Spinal cord (tissue), 9 donors: ENCODE measurements at regions not wholly inside any gene's neighbourhood (a gene's known extent, or its start where the extent isn't known, plus 50 kb on each side); places are given as distances from the start of the nearest gene placed in this dataset.
A peak's percentile ranks its signal among the peaks of the same experiment; 100 is the strongest.
"Not testable (repeated sequence)": the region's sequence is repeated elsewhere in the genome, so short reads cannot be mapped to it uniquely, and the experiment has no call there.

Source experiments
- DNase-seq, 6 donors: peaks; one replicate each; pipeline versions ENCODE4 v3.0.0 to v3.0.0-alpha.2; 2013 to 2015; ENCODE audit warnings: low spot score in 6 of 6, low read depth in 4 of 6
- H3K27ac ChIP-seq: one replicate; pipeline ENCODE4 v1.5.1; 2013; ENCODE audit warnings: low read depth, low read length, control low read depth
- H3K27me3 ChIP-seq: one replicate; pipeline ENCODE4 v1.6.1; 2013; ENCODE audit warnings: low read length; ENCODE audit not compliant: control insufficient read depth, insufficient read depth
- H3K36me3 ChIP-seq: one replicate; pipeline ENCODE4 v1.6.1; 2013; ENCODE audit warnings: low read length; ENCODE audit not compliant: control insufficient read depth, insufficient read depth
- H3K4me1 ChIP-seq: one replicate; pipeline ENCODE4 v1.6.1; 2013; ENCODE audit warnings: low read length; ENCODE audit not compliant: control insufficient read depth, insufficient read depth
- H3K4me3 ChIP-seq: one replicate; pipeline ENCODE4 v1.5.1; 2013; ENCODE audit warnings: low read depth, low read length, control low read depth
- H3K9me3 ChIP-seq: one replicate; pipeline ENCODE4 v1.6.1; 2013; ENCODE audit warnings: low read length; ENCODE audit not compliant: control insufficient read depth, insufficient read depth
- WGBS: methylation state at CpG from one replicate; pipeline ENCODE4 v1.1.5; 2013; ENCODE audit warnings: missing lambda C conversion rate; ENCODE audit not compliant: insufficient coverage; 5-methylcytosine and 5-hydroxymethylcytosine counted together
- donor health status: healthy.

DNA sequence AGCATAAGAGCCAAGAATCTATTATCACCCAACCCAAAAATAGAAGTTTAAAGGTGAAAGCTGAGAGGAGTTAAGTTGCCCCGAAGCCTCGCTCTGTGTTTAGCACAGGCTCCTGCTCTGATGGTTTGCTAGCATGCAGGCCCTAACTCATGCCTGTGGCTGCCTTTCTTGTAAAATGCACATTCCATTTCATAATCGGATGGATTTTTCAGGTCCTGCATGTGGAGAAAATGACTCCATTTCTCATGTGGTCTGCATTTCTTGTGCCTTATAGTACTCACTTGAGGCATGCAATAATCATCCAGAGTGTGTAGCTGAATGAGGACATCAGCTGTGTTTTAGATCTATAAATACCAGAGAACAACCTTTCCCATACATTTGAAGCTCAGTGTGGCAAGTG, 381.8 kb downstream of the CPS1 start:
- no peaks in the 10 kb centered on the region for H3K9me3 ChIP-seq
- WGBS, result 88% methylated on average over 2 of the region's 3 CpGs
- H3K4me3 ChIP-seq, result no peak overlapping the region
- peak in 1 of 6 donors; percentile 84 for DNase-seq
- H3K36me3 ChIP-seq, result no peaks in the 10 kb centered on the region
- no peak overlapping the region for H3K27ac ChIP-seq
- H3K4me1 ChIP-seq, result no peaks in the 10 kb centered on the region
- no peaks in the 10 kb centered on the region for H3K27me3 ChIP-seq

GRCh38 chr2:210946395-210946794, 390.0 kb downstream of the CPS1 start:
- Histone ChIP-seq H3K36me3 (no peaks in the 10 kb centered on the region), H3K27ac (no peak overlapping the region), H3K9me3 (peaks cover 1% of the 10 kb centered on the region), H3K4me3 (no peak overlapping the region), H3K27me3 (no peaks in the 10 kb centered on the region), H3K4me1 (no peaks in the 10 kb centered on the region)
- no CpG with 5 or more reads among the region's 2 CpGs for WGBS
- DNase-seq, result peak in 1 of 6 donors; percentile 4

DNA sequence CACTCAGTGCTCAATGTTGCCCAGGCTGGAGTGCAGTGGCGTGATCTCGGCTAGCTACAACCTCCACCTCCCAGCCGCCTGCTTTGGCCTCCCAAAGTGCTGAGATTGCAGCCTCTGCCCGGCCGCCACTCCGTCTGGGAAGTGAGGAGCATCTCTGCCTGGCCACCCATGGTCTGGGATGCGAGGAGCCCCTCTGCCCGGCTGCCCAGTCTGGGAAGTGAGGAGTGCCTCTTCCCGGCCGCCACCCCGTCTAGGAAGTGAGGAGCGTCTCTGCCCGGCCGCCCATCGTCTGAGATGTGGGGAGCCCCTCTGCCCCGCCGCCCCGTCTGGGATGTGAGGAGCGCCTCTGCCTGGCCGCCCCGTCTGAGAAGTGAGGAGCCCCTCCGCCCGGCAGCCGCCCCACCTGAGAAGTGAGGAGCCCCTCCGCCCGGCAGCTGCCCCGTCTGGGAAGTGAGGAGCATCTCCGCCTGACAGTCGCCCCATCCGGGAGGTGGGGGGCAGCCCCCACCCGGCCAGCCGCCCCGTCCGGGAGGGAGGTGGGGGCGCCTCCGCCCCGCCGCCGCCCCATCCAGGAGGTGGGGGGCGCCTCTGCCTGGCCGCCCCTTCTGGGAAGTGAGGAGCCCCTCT, 394.1 kb downstream of the CPS1 start:
- not testable (repeated sequence) for H3K36me3 ChIP-seq, H3K27ac ChIP-seq, H3K9me3 ChIP-seq, H3K27me3 ChIP-seq, H3K4me3 ChIP-seq, DNase-seq, H3K4me1 ChIP-seq
- 97% methylated on average over 24 of the region's 41 CpGs for WGBS

DNA sequence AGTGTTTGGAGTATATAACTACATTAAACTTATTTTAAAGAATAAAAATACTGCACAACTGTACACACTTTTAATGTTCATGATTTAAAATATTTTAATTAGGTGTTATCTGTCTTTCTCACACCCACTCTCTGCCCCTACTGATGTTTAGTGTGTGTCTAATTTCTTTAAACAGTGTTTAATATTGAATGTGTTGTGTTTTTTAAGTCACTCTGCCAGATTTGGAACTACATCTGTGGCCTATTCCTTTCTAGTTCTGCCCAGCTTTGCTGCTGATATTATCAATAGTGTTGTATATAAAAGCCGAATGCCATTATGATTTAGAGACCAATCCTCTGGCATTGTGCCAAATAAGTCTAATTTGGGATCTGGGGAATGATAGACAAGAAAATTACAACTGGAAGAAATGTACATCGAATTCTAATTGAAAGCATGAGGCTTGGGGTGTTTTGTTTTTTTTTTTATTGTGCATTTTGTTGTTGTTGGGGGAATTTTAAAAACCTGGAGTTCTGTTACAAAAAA, 398.0 kb downstream of the CPS1 start:
- no peaks in the 10 kb centered on the region for H3K4me1 ChIP-seq
- peak in 2 of 6 donors; percentile 54 to 58 for DNase-seq
- H3K4me3 ChIP-seq, result no peak overlapping the region
- H3K27me3 ChIP-seq, result no peaks in the 10 kb centered on the region
- peaks cover 1% of the 10 kb centered on the region for H3K9me3 ChIP-seq
- no peak overlapping the region for H3K27ac ChIP-seq
- H3K36me3 ChIP-seq, result no peaks in the 10 kb centered on the region
- WGBS, result 71% methylated on average over 1 of the region's 2 CpGs

GRCh38 chr2:210955591-210955990, 399.2 kb downstream of the CPS1 start:
- H3K4me1 ChIP-seq, result no peaks in the 10 kb centered on the region
- no peak overlapping the region for H3K4me3 ChIP-seq
- no peaks in the 10 kb centered on the region for H3K36me3 ChIP-seq
- no peaks in the 10 kb centered on the region for H3K27me3 ChIP-seq
- WGBS, result 43% methylated on average over 1 of the region's 3 CpGs
- no peak overlapping the region for H3K27ac ChIP-seq
- H3K9me3 ChIP-seq, result no peaks in the 10 kb centered on the region
- DNase-seq, result no peak

GRCh38 chr2:210956101-210956500, 399.7 kb downstream of the CPS1 start:
- no peaks in the 10 kb centered on the region for H3K27me3 ChIP-seq
- H3K27ac ChIP-seq, result no peak overlapping the region
- no peaks in the 10 kb centered on the region for H3K9me3 ChIP-seq
- no peaks in the 10 kb centered on the region for H3K4me1 ChIP-seq
- no peaks in the 10 kb centered on the region for H3K36me3 ChIP-seq
- DNase-seq, result no peak
- H3K4me3 ChIP-seq, result no peak overlapping the region

GRCh38 chr2:210961249-210961648, 404.9 kb downstream of the CPS1 start:
- H3K4me3 ChIP-seq, result no peak overlapping the region
- H3K4me1 ChIP-seq, result no peaks in the 10 kb centered on the region
- H3K36me3 ChIP-seq, result no peaks in the 10 kb centered on the region
- DNase-seq, result no peak
- no peak overlapping the region for H3K27ac ChIP-seq
- no peaks in the 10 kb centered on the region for H3K9me3 ChIP-seq
- no CpG with 5 or more reads among the region's 2 CpGs for WGBS
- no peaks in the 10 kb centered on the region for H3K27me3 ChIP-seq

DNA sequence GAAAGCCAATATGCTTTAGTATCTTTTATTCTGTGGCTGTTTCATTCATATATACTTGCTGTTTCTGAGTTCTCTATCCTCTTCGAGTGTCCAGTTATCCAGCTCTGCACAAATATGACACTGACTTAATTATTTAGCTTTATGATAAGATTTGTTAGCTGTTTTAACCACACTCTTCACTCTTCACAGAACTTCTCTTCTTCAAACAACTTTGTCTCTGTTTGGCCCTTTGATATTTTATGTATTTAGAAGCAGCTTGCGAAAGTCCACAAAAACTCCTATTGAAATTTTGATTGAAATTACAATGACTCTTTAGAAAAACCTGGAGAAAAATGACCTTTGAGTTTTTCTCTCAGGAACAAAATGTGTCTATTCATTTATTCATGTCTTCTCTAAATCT, 407.0 kb downstream of the CPS1 start:
- Histone ChIP-seq H3K27me3 (no peaks in the 10 kb centered on the region), H3K9me3 (no peaks in the 10 kb centered on the region), H3K36me3 (no peaks in the 10 kb centered on the region), H3K27ac (no peak overlapping the region), H3K4me1 (no peaks in the 10 kb centered on the region), H3K4me3 (no peak overlapping the region)
- WGBS, result no CpG with 5 or more reads among the region's 2 CpGs
- no peak for DNase-seq

DNA sequence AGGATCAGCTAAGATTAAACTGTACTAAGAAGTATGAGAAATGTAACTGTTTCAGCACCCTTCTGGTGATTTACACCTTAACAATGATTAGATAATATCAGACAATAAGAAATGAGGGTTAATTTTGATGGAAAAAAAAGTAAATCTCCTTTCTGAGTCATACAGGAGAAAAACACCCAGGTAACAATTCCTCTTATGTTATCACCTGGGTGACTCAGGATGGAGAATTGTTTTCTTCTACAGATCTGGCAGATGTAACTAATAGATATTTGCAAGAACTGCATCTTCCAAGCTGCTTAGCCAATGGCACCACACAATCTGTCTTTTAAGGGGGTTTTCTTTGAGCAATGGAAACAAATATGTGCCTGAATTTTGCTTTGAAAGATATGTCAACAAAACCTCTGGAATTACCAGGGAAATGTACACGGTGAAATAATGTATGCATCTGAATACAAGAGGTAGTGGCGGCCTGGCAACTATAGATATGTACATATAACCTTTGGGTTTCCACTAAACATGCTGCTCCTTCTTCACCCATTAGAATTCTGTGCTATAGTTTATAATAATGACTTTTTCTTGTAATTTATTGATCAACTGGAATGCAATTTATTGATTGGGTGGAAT, 407.9 kb downstream of the CPS1 start:
- no CpG with 5 or more reads among the region's 2 CpGs for WGBS
- no peaks in the 10 kb centered on the region for H3K36me3 ChIP-seq
- no peaks in the 10 kb centered on the region for H3K27me3 ChIP-seq
- H3K27ac ChIP-seq, result no peak overlapping the region
- DNase-seq, result no peak
- H3K4me1 ChIP-seq, result no peaks in the 10 kb centered on the region
- no peak overlapping the region for H3K4me3 ChIP-seq
- H3K9me3 ChIP-seq, result no peaks in the 10 kb centered on the region

GRCh38 chr2:210965472-210965871, 409.1 kb downstream of the CPS1 start:
- Histone ChIP-seq H3K36me3 (no peaks in the 10 kb centered on the region), H3K4me3 (no peak overlapping the region), H3K27ac (no peak overlapping the region), H3K9me3 (no peaks in the 10 kb centered on the region), H3K27me3 (no peaks in the 10 kb centered on the region), H3K4me1 (no peaks in the 10 kb centered on the region)
- no peak for DNase-seq
- 100% methylated on average over 2 of the region's 3 CpGs for WGBS
